IPS-18a (cell line): ENCODE measurements at regions not wholly inside any gene's neighbourhood (a gene's known extent, or its start where the extent isn't known, plus 50 kb on each side); places are given as distances from the start of the nearest gene placed in this dataset.

Experiments
- H3K27ac ChIP-seq: one replicate; pipeline ENCODE4 v1.5.1; 2013; ENCODE audit warnings: low read length
- H3K27me3 ChIP-seq: one replicate; pipeline ENCODE4 v1.6.1; 2013; ENCODE audit warnings: mild to moderate bottlenecking, low read length; ENCODE audit not compliant: control insufficient read depth, insufficient read depth
- H3K36me3 ChIP-seq: one replicate; pipeline ENCODE4 v1.6.1; 2013; ENCODE audit warnings: low read depth, low read length; ENCODE audit not compliant: control insufficient read depth
- H3K4me1 ChIP-seq: one replicate; pipeline ENCODE4 v1.6.1; 2013; ENCODE audit warnings: low read depth, low read length; ENCODE audit not compliant: control insufficient read depth
- H3K4me3 ChIP-seq: one replicate; pipeline ENCODE4 v1.5.1; 2013; ENCODE audit warnings: low read length
- H3K9ac ChIP-seq: one replicate; pipeline ENCODE4 v1.6.1; 2013; ENCODE audit warnings: mild to moderate bottlenecking, low read length, moderate library complexity
- H3K9me3 ChIP-seq: one replicate; pipeline ENCODE4 v1.6.1; 2013; ENCODE audit warnings: low read depth, low read length; ENCODE audit not compliant: control insufficient read depth

- Histone ChIP-seq H3K4me1 (no peaks in the 10 kb centered on the region), H3K27me3 (no peaks in the 10 kb centered on the region), H3K4me3 (no peak overlapping the region), H3K36me3 (no peaks in the 10 kb centered on the region), H3K27ac (no peak overlapping the region), H3K9me3 (no peaks in the 10 kb centered on the region), H3K9ac (no peak overlapping the region)
These were observed 55.2 kb upstream of the FRMD4A start for GRCh38 chr10:14385596-14386593.

GRCh38 chr10:14384915-14385314 lies 54.2 kb upstream of the FRMD4A start:
- Histone ChIP-seq H3K36me3 (no peaks in the 10 kb centered on the region), H3K4me1 (no peaks in the 10 kb centered on the region), H3K27me3 (no peaks in the 10 kb centered on the region), H3K27ac (no peak overlapping the region), H3K9ac (no peak overlapping the region), H3K9me3 (no peaks in the 10 kb centered on the region), H3K4me3 (no peak overlapping the region)

- no peaks in the 10 kb centered on the region for H3K9me3 ChIP-seq
These were observed 53.5 kb upstream of the FRMD4A start for GRCh38 chr10:14384116-14384730.

GRCh38 chr10:14383266-14383665 lies 52.5 kb upstream of the FRMD4A start:
- no peak overlapping the region for H3K9ac ChIP-seq
- H3K4me1 ChIP-seq: peaks cover 3% of the 10 kb centered on the region
- no peaks in the 10 kb centered on the region for H3K27me3 ChIP-seq
- H3K27ac ChIP-seq: no peak overlapping the region
- H3K36me3 ChIP-seq: no peaks in the 10 kb centered on the region
- no peak overlapping the region for H3K4me3 ChIP-seq
- H3K9me3 ChIP-seq: no peaks in the 10 kb centered on the region

More at GRCh38 chr10:14384116-14384730, 53.5 kb upstream of the FRMD4A start:
- H3K9ac ChIP-seq: no peak overlapping the region
- H3K27me3 ChIP-seq: no peaks in the 10 kb centered on the region
- no peak overlapping the region for H3K27ac ChIP-seq
- H3K4me3 ChIP-seq: no peak overlapping the region
- peaks cover 2% of the 10 kb centered on the region for H3K4me1 ChIP-seq
- no peaks in the 10 kb centered on the region for H3K36me3 ChIP-seq

GRCh38 chr10:14382531-14382930 lies 51.8 kb upstream of the FRMD4A start:
- no peak overlapping the region for H3K27ac ChIP-seq
- H3K4me3 ChIP-seq: no peak overlapping the region
- no peaks in the 10 kb centered on the region for H3K27me3 ChIP-seq
- H3K36me3 ChIP-seq: no peaks in the 10 kb centered on the region
- no peaks in the 10 kb centered on the region for H3K9me3 ChIP-seq
- H3K9ac ChIP-seq: no peak overlapping the region
- H3K4me1 ChIP-seq: peaks cover 3% of the 10 kb centered on the region

- Histone ChIP-seq H3K9ac (no peak overlapping the region), H3K27ac (no peak overlapping the region), H3K27me3 (no peaks in the 10 kb centered on the region), H3K9me3 (no peaks in the 10 kb centered on the region), H3K36me3 (no peaks in the 10 kb centered on the region), H3K4me1 (peaks cover 3% of the 10 kb centered on the region), H3K4me3 (no peak overlapping the region)
These were observed 51.3 kb upstream of the FRMD4A start for GRCh38 chr10:14382022-14382421.

- Histone ChIP-seq H3K4me1 (peaks cover 3% of the 10 kb centered on the region), H3K9me3 (no peaks in the 10 kb centered on the region), H3K27ac (no peak overlapping the region), H3K36me3 (no peaks in the 10 kb centered on the region), H3K4me3 (no peak overlapping the region), H3K9ac (no peak overlapping the region), H3K27me3 (no peaks in the 10 kb centered on the region)
These were observed 50.8 kb upstream of the FRMD4A start for GRCh38 chr10:14381475-14381874.

- no peak overlapping the region for H3K9ac ChIP-seq
- H3K9me3 ChIP-seq: no peaks in the 10 kb centered on the region
- H3K4me3 ChIP-seq: no peak overlapping the region
- H3K27me3 ChIP-seq: no peaks in the 10 kb centered on the region
- H3K36me3 ChIP-seq: no peaks in the 10 kb centered on the region
- H3K27ac ChIP-seq: no peak overlapping the region
- H3K4me1 ChIP-seq: peaks cover 3% of the 10 kb centered on the region
These were observed 50.0 kb upstream of the FRMD4A start for GRCh38 chr10:14380746-14381145.
